HEK293 (cell line): ENCODE measurements at regions not wholly inside any gene's neighbourhood (a gene's known extent, or its start where the extent isn't known, plus 50 kb on each side); places are given as distances from the start of the nearest gene placed in this dataset.

Experiments
- CTCF ChIA-PET: fragments of 350-600 bp; formaldehyde crosslinking; extraction: SDS; loops from one replicate; lab custom pipeline; 2021; ENCODE audit warnings: antibody characterized with exemption; lab: Yijun Ruan, JAX
- POLR2A ChIA-PET: fragments of 300-600 bp; formaldehyde crosslinking; extraction: SDS; loops from one replicate; lab custom pipeline; 2020; ENCODE audit warnings: antibody characterized with exemption, inconsistent platforms; lab: Yijun Ruan, JAX
- H3K27ac ChIP-seq: fragments of 200-500 bp; sonication (Bioruptor generic); 2 replicates; pipeline ENCODE4 v1.5.1; 2014; ENCODE audit warnings: low read depth, low read length, control low read depth, inconsistent platforms; ENCODE audit errors: extremely low read depth
- H3K36me3 ChIP-seq, 2 experiments: fragments of 200-500 bp in 1 of 2; sonication (Bioruptor generic) in 1 of 2; 1 replicate in 1 of 2; 2 replicates in 1 of 2; pipeline ENCODE4 v1.5.1; 2014 to 2017; ENCODE audit warnings: inconsistent platforms in 2 of 2, low read length in 2 of 2; ENCODE audit not compliant: control insufficient read depth in 2 of 2, insufficient read depth in 1 of 2
- H3K4me1 ChIP-seq: fragments of 200-500 bp; sonication (Bioruptor generic); 2 replicates; pipeline ENCODE4 v1.5.1; 2014; ENCODE audit warnings: mild to moderate bottlenecking, low read length, inconsistent platforms; ENCODE audit not compliant: control insufficient read depth, insufficient read depth
- H3K4me3 ChIP-seq: 2 replicates; pipeline ENCODE4 v1.5.1; 2011; ENCODE audit warnings: low read depth, mild to moderate bottlenecking, control low read depth, low read length, moderate library complexity
- H3K9me3 ChIP-seq: fragments of 200-500 bp; sonication (Bioruptor generic); 2 replicates; pipeline ENCODE4 v1.5.1; 2014; ENCODE audit warnings: low read depth, low read length, inconsistent platforms; ENCODE audit not compliant: control insufficient read depth, insufficient read depth
- CTCF ChIP-seq: fragments of 450-650 bp; formaldehyde crosslinking; IDR thresholded peaks from 2 replicates; pipeline ENCODE4 v1.5.1; 2016; ENCODE audit warnings: missing biosample characterization, missing genetic modification characterization
- KLF10 ChIP-seq: fragments of 450-650 bp; IDR thresholded peaks from 2 replicates; pipeline ENCODE4 v1.5.1; 2018; ENCODE audit warnings: missing biosample characterization, mild to moderate bottlenecking, missing genetic modification characterization
- MEIS1 ChIP-seq: sonication (generic); formaldehyde crosslinking; IDR thresholded peaks from 2 replicates; pipeline ENCODE4 v1.8.1; 2022; ENCODE audit warnings: missing genetic modification reagents, mild to moderate bottlenecking, borderline replicate concordance
- PRDM6 ChIP-seq: fragments of 450-650 bp; formaldehyde crosslinking; IDR thresholded peaks from 2 replicates; pipeline ENCODE4 v1.5.1; 2017; ENCODE audit warnings: missing biosample characterization, missing genetic modification characterization
- TRIM28 ChIP-seq: IDR thresholded peaks from 2 replicates; pipeline ENCODE4 v1.6.1; 2011; ENCODE audit warnings: low read length, control low read depth, borderline replicate concordance
- ZBTB10 ChIP-seq: fragments of 450-650 bp; formaldehyde crosslinking; IDR thresholded peaks from 2 replicates; pipeline ENCODE4 v1.5.1; 2016; ENCODE audit warnings: missing biosample characterization, missing genetic modification characterization
- ZFP69B ChIP-seq: fragments of 450-650 bp; formaldehyde crosslinking; IDR thresholded peaks from 2 replicates; pipeline ENCODE4 v1.5.1; 2016; ENCODE audit warnings: missing biosample characterization, missing genetic modification characterization
- ZNF211 ChIP-seq: fragments of 450-650 bp; formaldehyde crosslinking; IDR thresholded peaks from 2 replicates; pipeline ENCODE4 v1.5.1; 2016; ENCODE audit warnings: low read depth, missing biosample characterization, missing genetic modification characterization
- ZNF223 ChIP-seq: fragments of 450-650 bp; formaldehyde crosslinking; IDR thresholded peaks from 2 replicates; pipeline ENCODE4 v1.5.1; 2016; ENCODE audit warnings: missing biosample characterization, missing genetic modification characterization
- ZNF596 ChIP-seq: fragments of 450-650 bp; IDR thresholded peaks from 2 replicates; pipeline ENCODE4 v1.5.0; 2018; ENCODE audit warnings: missing biosample characterization, mild to moderate bottlenecking, missing genetic modification characterization, moderate library complexity
- ZNF704 ChIP-seq: fragments of 450-650 bp; formaldehyde crosslinking; IDR thresholded peaks from 2 replicates; pipeline ENCODE4 v1.5.1; 2016; ENCODE audit warnings: missing biosample characterization, missing genetic modification characterization
- ZSCAN23 ChIP-seq: fragments of 450-650 bp; formaldehyde crosslinking; IDR thresholded peaks from 2 replicates; pipeline ENCODE4 v1.5.1; 2016; ENCODE audit warnings: missing biosample characterization, missing genetic modification characterization
- ZSCAN30 ChIP-seq: fragments of 450-650 bp; IDR thresholded peaks from 2 replicates; pipeline ENCODE4 v1.5.1; 2018; ENCODE audit warnings: missing biosample characterization, mild to moderate bottlenecking, missing genetic modification characterization, moderate library complexity

GRCh38 chr2:200084036-200084435, 128.7 kb downstream of the MAIP1 start (continued):
- TF ChIP-seq ZNF596 (tag by site-specific recombination) (no peak), KLF10 (tag by site-specific recombination) (no peak), PRDM6 (tag by site-specific recombination) (no peak), TRIM28 (no peak)

- POLR2A ChIA-PET, result no interaction called here
- Histone ChIP-seq H3K9me3 (no peaks in the 10 kb centered on the region), H3K27ac (no peak overlapping the region)
- TF ChIP-seq ZNF211 (tag by site-specific recombination) (no peak), ZFP69B (tag by site-specific recombination) (no peak)
- TF ChIP-seq, all 188 proteins: peak for 0
- H3K4me3 ChIP-seq, result no peak overlapping the region
- CTCF ChIA-PET, result no interaction called here
- no peaks in the 10 kb centered on the region for H3K36me3 ChIP-seq
- H3K4me1 ChIP-seq, result no peaks in the 10 kb centered on the region
Measured at GRCh38 chr2:200086911-200087310, 131.5 kb downstream of the MAIP1 start.

- H3K4me3 ChIP-seq, result no peak overlapping the region
- no peaks in the 10 kb centered on the region for H3K36me3 ChIP-seq
- ChIA-PET POLR2A (no interaction called here), CTCF (no interaction called here)
- TF ChIP-seq ZSCAN23 (no peak), CTCF (tag by site-specific recombination) (no peak), ZNF704 (tag by site-specific recombination) (no peak), MEIS1 (no peak), ZSCAN30 (tag by site-specific recombination) (no peak), ZNF223 (no peak), ZBTB10 (tag by site-specific recombination) (no peak)
- no peak overlapping the region for H3K27ac ChIP-seq
- H3K9me3 ChIP-seq, result no peaks in the 10 kb centered on the region
- peaks cover 4% of the 10 kb centered on the region; the same call in 1 of the 2 replicates for H3K4me1 ChIP-seq
Measured at GRCh38 chr2:200087451-200087850, 132.1 kb downstream of the MAIP1 start.
